Dermis microvascular lymphatic vessel endothelial cell (primary cell): ENCODE measurements at regions not wholly inside any gene's neighbourhood (a gene's known extent, or its start where the extent isn't known, plus 50 kb on each side); places are given as distances from the start of the nearest gene placed in this dataset.

Source experiments
- DNase-seq, 2 donors: peaks; one replicate each; pipeline versions ENCODE4 v3.0.0 to v3.0.0-alpha.2; 2010; ENCODE audit warnings: low read depth in 2 of 2

DNA sequence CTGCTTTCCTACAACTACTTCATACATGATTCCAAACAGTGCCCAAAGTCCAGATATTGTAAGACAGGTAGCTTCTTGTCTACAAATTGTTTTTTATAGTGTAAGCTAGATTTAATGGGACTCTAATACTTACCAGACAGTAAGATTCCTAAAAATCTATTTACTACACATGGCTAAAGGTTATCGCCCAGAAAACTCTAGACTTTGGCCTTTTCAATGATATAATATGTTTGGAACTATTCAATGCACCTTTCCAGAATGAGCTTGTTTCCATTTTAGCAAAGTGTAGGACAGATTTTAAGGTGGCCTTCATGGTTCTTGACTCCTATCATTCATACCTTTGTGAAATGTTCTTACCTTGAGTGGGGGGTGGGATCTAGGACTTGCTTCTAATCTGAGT lies 951.0 kb downstream of the SORCS1 start:
- no peak for DNase-seq

DNA sequence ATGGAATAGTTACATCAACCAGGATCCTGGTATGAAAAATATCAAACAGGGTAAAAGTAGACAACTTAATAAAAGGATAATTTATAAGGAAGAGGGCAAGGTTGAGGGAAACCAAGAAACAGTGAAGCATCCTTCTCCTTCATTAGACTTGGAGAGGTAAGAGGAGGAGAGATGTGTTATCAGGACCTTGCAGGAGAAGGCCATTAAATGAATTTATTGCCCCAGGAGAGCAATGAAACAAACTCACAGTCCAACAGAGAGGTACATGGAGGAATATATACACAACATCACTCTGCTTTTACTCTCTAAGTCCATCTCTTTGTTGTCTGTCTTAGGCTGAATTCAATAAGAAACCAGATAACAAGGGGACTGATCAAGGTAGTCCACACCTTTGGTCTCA lies 966.2 kb downstream of the SORCS1 start:
- DNase-seq: no peak

DNA sequence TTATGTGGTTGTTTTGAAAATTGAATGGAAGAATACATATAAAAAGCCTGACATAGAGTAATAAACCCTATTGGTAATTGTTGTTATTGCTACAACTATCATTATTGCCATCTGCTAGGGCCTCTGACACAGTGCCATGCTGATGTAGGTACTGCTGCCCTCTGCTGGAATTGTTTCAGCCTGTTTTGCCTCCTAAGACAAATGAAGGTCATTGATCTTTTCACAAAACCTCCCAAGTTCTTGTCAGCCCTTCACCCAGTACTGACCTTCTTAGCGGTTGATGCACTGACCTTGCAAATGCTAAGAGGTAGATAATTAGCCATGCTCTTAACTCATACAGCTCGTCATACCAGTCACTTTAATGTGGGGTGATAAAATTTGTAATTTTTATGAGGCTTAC lies 975.2 kb downstream of the SORCS1 start:
- no peak for DNase-seq

DNA sequence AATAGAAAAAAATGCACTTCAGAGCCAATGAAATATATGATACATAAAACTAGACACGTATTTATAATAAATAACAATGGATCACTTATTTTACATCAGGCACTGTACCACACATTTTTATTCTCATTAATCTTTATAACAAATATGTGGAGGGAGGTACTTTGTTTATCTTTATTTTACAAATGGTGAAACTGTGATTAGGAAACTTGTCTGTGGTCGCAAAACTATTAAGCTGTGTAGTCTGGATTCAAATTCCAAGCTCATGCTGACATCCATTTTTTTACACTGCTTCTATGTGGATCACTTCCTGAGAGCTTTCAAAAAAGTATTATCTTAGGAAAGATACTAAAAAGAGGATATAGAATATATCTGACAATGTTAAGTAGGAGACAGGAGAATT lies 978.6 kb downstream of the SORCS1 start:
- DNase-seq: no peak

DNA sequence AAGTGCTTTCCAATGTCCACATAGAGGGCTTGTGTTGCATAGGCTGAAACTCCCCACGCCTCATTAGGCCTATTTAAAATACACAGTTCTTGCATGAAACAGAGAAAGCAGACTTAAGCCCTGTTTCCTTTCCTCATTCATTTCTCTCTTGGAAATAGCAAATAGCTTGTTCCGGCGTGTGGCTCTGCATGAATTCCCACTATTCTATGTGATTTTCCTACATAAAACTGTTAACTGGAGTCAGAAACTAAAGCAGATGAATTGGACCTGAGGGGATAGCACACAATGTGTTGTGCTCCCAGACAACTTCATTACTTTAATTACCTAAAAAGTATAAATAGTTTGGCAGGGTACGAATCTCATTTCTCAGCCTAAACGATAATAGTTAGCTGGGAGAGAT lies 981.5 kb downstream of the SORCS1 start:
- no peak for DNase-seq

DNA sequence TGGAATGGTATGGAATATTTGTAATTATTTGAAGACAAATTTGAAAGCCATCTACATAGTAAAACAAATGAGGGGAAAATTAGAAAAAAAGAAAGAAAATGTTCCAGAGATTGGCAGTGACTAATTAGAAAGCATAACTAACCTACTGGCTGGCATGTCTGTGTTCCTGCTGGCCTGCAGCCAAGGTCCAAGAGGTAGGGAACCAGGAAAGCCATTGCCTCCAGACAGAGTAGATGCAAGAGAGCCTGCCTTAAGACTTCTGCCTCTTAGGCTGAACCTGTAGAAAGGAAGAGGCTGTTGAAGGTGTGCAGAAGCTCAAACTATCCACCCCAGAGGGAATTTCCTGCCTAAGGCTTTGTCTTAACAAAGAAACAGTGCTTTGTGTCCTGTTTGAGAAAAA lies 982.0 kb downstream of the SORCS1 start:
- DNase-seq: no peak

DNA sequence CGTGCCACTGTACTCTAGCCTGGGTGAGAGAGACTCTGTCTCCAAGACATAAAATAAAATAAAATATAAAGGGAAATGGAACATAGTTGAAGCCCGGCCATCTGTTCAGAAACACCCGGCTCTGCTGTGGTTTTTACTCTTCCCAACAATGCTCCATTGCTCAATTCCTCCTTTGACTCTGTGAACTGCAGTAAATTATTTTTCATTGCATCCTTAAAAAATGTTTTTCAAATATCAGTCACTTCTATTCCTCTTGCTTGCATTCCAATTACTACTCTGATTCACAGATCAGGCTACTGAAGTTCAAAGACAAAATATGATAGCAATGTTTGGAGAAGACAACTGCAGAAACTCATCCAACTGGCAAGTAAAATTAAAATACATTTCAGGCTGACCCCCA lies 983.0 kb downstream of the SORCS1 start:
- DNase-seq: no peak

DNA sequence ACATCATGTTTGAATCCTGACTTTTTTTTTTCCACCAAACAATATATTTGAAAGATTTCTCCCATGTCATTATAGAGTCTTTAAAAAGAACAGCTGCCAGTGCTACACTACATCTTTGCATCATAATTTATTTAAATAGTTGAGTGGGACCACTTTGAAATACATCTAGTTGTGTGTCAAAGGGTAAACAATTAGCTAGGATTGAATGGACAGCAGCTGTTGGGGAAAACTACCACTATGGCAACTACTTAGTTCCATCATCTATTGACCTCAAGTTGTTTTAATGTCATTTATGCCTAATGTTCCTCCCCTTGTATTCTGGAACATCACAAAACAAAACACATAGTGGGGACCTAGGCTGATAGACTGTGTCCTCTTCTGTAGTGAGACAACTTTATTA lies 985.1 kb downstream of the SORCS1 start:
- DNase-seq: no peak

DNA sequence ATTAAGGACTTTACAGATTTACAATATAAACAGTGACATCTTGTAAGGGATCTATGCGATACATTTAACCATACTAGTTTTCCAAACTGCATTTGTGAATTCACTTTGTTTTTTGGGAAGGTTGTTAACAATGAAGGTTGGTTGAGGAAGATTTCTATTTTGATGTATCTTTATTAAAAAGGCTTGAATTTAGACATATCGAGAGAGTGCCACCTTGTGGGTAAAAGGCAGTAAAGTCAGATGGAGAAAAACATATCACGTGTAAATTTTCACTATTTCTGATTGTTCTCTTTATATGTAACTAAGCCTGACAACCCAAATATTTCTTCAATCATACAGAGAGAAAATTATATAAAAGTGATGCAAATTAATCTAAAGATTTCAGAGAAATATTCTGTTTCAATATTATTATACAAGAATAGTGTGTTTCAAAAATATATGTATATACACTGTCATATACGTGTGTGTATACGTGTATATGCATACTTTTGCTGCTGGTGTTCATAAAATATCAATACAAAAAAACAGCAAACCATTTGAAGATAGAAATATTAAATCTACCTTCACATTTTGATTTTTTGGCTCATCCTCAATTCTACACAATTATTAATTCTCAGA lies 988.6 kb downstream of the SORCS1 start:
- no peak for DNase-seq

DNA sequence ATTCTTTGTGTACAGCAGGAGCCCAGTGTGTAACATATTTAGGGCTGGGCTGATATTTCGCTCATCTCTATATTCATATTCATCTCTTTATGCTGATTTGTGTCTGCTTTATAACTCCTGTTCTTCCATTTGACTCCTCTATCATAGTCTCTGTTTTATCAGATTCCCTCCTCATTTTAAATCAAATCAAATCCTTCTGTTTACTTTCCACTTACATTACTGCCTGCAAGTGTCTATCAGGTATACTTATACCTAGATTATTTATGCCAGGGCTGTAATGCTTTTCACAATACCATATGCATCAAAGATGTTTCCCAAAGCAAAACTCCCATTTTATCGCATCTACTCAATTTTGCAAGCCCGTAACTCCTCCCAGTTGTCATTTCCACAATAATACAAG lies 990.7 kb downstream of the SORCS1 start:
- no peak for DNase-seq

DNA sequence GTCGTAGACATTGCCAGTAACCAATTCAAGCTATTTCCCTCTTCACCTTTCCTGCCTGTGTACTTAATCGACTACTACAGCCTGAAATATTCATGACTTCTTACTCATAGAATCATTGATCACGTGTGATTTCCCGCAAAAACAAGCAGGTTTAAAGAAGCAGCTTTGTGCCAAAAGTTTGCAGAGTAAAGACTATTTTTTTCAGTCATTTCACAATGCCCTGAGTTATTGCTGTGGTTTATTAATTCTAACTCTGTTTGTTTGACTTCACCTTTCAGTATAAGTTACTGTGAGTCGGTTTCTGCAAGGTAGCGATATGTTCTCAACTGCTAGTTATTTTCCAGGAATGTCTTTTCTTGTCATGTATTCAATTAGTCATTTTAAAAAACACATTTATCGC lies 995.3 kb downstream of the SORCS1 start:
- DNase-seq: no peak

DNA sequence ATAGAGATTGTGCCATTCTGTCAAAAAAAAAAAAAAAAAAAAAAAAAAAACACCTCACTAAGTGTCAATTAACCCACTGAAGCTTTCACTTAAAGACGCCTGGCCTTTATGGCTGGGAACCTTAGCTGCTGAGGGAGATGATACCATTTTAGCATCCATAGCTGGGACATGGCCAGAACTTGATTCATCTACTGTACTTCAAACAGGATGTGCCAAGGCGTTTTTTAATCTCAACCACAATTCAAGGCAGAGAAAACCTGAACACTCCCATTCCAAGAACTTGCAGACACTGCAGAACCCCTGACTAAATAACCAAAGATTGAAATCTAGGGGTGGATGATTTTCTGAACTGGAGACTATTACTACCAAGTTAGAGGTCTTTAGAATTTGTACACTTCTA lies 996.6 kb downstream of the SORCS1 start:
- DNase-seq: no peak

DNA sequence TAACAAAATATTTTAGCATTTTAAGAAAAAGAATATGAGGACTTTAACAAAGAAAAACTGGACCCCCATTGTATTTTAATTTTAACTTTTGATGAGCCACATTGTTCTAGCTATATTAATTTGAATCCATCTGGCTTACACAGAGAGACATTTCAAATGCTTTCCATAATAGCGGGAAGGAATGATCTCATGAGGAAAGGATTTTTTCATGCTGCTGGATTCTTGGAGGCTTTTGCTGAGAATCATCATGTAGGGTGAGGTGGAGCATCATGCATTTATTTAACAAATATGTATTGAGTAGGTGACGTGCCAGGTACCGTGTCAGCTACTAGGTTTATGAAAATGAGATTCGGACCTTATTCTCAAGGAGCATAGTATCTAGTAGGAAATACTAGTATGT lies 1006.3 kb downstream of the SORCS1 start:
- no peak for DNase-seq

DNA sequence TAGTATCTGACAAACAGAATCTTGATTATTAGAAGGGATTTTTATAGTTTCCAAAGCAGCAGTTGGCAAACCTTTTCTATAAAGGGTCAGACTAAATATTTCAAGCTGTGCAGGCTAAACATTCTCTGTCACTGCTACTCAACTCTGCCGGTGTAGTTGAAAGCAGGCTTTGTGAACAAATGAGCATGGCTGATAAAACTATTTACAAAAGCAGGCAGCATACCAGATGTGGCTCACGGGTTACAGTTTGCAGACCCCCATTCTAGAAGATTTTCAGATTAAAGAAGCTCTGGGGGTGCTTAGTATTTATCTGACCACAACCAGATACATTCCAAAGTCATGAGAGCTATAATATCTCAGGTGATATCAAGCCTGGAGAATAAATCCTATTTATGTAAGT lies 1017.5 kb downstream of the SORCS1 start:
- DNase-seq: no peak

DNA sequence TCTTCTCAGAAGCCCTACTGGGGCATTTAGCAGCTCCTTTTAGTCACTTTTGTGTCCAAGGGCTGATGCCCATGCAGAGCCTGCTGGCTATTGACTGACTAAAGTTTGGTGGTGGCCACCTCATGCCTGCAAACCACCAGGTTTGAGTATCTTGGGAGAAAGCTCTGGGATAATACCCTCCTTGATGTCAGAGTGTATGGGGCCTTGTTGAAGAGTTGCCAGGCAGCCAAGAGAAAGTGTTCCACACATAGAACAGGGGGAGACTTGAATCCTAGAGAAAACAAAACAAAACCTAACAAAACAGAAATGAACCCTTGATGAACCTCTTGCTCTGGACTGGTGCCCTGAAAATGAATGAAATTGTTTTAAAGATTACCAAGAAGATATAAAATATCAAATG lies 1024.6 kb downstream of the SORCS1 start:
- DNase-seq: no peak

DNA sequence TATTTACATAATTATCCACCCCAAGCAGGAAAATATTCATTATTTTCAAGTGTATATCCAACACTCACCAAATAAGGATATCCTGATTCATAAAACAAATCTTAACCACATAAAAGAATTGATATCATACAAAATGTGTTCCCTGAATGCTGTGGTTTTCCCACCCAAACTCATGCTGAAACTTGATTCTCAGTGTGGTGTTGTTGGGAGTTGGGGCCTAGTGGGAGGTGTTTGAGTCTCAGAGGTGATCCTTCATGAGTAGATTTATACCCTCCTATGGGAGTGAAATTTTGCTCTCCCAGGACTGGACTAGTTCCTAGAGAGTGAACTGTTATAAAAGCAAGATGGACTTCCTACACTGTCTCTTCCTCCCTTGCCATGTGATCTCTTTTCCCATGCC lies 1028.3 kb downstream of the SORCS1 start:
- DNase-seq: no peak

DNA sequence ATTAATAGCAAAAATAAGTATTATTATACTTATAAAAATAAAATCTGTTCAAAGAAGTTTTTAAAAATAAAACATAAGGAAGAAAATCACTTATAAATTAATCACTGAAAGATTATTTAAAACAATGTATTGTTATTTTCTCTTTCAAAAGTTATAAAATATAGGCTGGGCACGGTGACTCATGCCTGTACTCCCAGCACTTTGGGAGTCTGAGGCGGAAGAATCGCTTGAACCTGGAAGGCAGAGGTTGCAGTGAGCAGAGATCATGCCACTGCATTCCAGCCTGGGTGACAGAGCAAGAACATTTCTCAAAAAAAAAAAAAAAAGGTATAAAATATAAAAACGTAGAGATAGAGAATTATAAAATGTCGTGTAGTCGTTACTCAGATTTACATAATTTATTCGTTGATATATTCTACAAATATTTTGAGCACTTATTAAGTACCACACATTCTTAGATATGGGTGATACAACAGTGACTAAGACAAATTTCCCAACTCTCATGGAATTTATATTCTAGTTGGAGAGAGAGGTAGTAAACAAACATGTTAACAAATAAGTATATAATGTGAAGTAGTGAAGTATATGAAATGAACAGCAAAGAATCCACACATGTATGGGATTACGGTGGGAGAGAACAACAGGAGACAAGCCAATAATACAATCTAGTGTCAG lies 1030.0 kb downstream of the SORCS1 start:
- no peak for DNase-seq

DNA sequence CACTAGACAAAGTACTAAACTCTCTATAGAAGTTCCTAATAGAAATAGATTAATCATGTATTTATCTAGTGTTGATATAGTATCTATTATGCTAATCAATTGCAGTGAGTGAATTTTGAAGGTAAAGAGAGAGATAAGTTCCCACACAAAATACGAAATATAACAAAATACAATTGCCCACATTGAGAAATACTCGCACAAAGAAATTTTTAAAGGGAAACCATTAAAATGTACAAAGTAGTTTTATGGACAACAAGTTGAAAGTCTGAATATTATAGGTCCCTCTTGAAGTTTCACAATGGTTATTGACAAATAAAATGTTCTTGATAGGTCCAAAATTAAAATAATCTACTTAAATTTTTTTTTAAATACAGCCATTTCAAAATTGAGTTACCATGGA lies 1031.1 kb downstream of the SORCS1 start:
- no peak for DNase-seq

DNA sequence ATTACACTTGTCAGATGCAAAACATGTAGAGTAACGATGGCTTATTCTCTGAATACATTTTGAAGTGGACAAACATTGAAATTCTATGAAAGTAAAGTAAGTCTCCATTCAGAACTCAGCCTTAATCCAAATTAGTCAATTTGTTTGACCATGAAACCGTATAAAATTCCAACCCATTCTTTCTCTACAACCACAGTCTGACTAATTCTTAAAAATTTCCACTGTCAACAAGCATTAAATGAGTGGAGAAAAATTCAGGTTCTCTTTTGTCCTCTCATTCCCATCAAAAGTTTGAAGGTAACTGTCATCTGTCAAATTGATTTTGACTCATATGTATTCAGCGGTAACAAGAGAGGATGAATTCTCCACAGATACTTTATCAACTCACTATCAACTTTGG lies 1031.5 kb downstream of the SORCS1 start:
- DNase-seq: no peak

DNA sequence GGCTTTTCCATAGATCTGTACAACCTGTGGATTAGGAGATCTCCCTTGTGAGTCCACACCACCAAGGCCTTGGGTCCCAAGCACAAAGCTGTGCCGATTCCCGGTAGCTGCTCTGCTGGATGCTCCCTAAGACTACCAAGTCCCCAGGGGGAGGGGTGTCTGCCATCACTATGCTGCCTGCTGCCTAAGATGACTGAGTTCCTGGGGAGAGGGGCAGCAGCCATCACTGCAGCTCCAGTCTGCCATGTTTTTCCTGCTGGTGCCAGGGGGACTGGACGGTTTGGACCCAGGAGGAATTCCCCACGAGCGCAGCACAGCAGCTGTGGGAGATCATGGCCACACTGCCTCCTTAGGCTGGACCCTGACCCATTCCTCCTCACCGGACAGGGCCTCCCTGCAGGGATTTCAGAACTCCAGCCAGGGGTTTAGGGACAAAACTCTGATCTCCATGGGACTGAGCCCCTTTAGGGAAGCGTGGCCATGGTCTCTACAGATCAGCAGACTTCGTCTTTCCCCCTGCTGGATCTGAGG lies 1049.8 kb downstream of the SORCS1 start:
- no peak for DNase-seq

DNA sequence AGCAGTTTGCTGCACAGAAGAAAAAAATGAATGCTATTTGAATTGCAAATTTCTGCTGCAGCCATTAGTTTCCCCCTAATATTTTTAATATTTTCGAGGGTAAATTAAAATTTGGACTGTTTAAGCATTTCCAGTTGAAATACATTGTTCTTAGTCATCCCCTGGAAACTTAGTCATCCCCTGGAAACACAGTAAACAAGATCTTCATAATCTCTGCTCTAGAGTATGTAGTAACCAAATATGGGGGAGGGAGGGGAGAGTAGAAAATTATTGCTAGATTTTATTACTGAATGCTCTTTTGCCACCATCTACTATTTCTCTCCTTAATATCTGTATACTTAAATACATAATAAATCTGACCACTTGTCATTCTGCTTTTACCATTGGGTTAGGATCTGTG lies 1053.3 kb downstream of the SORCS1 start:
- no peak for DNase-seq

DNA sequence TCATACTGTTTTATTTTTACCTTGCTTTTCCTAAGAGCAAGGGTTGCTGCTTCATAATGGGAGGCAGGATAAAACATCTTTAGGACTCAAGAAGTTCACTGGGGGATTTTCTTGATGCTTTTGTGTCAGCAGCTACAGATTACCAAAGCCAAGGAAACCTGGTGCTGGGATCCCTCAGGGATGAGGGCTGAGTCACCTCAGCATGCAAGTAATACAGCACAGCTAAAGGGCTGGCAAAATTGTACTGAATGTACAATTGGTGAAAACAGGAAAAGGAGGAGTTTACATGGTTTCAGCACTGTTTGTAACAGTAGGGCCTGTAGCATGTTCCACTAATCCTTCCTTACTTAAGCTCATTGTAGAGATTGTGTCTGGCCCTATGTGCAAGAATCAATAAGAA lies 1056.8 kb downstream of the SORCS1 start:
- DNase-seq: no peak

DNA sequence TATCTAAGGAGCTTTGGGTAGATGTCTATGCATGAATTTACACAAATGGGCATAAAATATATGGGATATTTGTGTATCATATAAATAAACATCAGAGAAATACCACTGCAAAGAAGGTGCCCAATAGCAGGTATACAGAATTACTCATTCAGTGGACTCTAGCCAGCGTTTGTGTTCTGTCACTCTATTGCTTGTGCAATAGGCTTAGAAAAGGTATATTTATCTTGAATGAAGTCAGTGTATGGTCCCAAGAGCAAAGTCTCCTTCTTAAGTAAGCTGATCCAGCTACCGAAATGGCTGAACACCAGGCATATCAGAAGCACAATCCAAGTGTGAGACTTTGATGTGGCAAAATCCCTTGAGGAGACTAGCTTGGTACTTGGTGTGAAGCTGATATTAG lies 1058.4 kb downstream of the SORCS1 start:
- no peak for DNase-seq

DNA sequence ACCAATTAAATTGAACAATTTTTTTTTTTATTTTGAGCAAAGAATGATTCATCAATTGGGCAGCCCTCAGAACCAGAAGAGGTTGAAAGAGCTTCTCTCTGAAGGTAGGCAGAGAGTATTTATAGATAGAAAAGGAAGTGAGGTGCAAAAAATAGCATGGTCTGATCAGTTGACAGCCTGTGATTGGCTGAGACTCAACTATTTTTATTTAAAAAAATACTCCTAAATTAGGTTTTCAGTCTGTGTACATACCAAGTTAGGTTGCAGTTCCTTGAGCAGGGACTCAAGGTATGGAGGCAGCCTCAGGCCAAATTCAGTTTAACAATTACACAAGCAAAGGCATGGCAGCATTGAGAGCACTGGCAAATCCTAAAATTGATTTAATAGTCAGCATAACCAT lies 1074.7 kb downstream of the SORCS1 start:
- no peak for DNase-seq
